ENCODE measurements at regions not wholly inside any gene's neighbourhood (a gene's known extent, or its start where the extent isn't known, plus 50 kb on each side); places are given as distances from the start of the nearest gene placed in this dataset.

GRCh38 chr5:5751498-5751897, 329.0 kb downstream of the ICE1 start:
- TF ChIP-seq, protein P1, sequence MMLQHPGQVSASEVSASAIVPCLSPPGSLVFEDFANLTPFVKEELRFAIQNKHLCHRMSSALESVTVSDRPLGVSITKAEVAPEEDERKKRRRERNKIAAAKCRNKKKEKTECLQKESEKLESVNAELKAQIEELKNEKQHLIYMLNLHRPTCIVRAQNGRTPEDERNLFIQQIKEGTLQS (CRISPR knock-in tag; conservative IDR thresholded peaks at IDR 0.05) = no peak
- TF ChIP-seq, protein P2, sequence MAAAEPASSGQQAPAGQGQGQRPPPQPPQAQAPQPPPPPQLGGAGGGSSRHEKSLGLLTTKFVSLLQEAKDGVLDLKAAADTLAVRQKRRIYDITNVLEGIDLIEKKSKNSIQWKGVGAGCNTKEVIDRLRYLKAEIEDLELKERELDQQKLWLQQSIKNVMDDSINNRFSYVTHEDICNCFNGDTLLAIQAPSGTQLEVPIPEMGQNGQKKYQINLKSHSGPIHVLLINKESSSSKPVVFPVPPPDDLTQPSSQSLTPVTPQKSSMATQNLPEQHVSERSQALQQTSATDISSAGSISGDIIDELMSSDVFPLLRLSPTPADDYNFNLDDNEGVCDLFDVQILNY (CRISPR knock-in tag; IDR thresholded peaks at IDR 0.05) = no peak
- TF ChIP-seq USF1 (CRISPR knock-in tag; IDR thresholded peaks at IDR 0.05) (no peak), JUN (CRISPR knock-in tag; IDR thresholded peaks at IDR 0.05) (no peak), ZBTB43 (CRISPR knock-in tag; IDR thresholded peaks at IDR 0.05) (no peak)
- TF ChIP-seq, protein P3, sequence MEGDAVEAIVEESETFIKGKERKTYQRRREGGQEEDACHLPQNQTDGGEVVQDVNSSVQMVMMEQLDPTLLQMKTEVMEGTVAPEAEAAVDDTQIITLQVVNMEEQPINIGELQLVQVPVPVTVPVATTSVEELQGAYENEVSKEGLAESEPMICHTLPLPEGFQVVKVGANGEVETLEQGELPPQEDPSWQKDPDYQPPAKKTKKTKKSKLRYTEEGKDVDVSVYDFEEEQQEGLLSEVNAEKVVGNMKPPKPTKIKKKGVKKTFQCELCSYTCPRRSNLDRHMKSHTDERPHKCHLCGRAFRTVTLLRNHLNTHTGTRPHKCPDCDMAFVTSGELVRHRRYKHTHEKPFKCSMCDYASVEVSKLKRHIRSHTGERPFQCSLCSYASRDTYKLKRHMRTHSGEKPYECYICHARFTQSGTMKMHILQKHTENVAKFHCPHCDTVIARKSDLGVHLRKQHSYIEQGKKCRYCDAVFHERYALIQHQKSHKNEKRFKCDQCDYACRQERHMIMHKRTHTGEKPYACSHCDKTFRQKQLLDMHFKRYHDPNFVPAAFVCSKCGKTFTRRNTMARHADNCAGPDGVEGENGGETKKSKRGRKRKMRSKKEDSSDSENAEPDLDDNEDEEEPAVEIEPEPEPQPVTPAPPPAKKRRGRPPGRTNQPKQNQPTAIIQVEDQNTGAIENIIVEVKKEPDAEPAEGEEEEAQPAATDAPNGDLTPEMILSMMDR (IDR thresholded peaks at IDR 0.05) = no peak
- TF ChIP-seq, protein P4, sequence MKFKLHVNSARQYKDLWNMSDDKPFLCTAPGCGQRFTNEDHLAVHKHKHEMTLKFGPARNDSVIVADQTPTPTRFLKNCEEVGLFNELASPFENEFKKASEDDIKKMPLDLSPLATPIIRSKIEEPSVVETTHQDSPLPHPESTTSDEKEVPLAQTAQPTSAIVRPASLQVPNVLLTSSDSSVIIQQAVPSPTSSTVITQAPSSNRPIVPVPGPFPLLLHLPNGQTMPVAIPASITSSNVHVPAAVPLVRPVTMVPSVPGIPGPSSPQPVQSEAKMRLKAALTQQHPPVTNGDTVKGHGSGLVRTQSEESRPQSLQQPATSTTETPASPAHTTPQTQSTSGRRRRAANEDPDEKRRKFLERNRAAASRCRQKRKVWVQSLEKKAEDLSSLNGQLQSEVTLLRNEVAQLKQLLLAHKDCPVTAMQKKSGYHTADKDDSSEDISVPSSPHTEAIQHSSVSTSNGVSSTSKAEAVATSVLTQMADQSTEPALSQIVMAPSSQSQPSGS (CRISPR knock-in tag; IDR thresholded peaks at IDR 0.05; ENCODE audit: borderline replicate concordance, low read depth) = no peak
